H1 (cell line): ENCODE measurements at regions not wholly inside any gene's neighbourhood (a gene's known extent, or its start where the extent isn't known, plus 50 kb on each side); places are given as distances from the start of the nearest gene placed in this dataset.

Source experiments
- CTCF ChIA-PET: fragments of 300-600 bp; sonication (Branson Sonifier 250); formaldehyde crosslinking; loops from one replicate; lab custom pipeline; 2021; ENCODE audit not compliant: partially characterized antibody; lab: Charles Lee
- POLR2A ChIA-PET: fragments of 300-600 bp; sonication (Branson Sonifier 250); formaldehyde crosslinking; loops from one replicate; lab custom pipeline; 2021; ENCODE audit warnings: inconsistent platforms; ENCODE audit not compliant: partially characterized antibody; lab: Charles Lee
- DNase-seq, 2 experiments: peaks; one replicate each; pipeline versions ENCODE4 v3.0.0 to v3.0.0-alpha.2; 2010 to 2022; ENCODE audit warnings: low spot score in 2 of 2, low read depth in 1 of 2, mixed read lengths in 1 of 2
- FAIRE-seq: peaks from 2 replicates; lab custom pipeline; 2011; peaks lifted over from hg19 to GRCh38; lab: Jason Lieb, UNC
- H2AFZ ChIP-seq: 2 replicates; pipeline ENCODE4 v1.8.1; 2012; ENCODE audit warnings: low read length, inconsistent platforms
- H2AK5ac ChIP-seq: 2 replicates; pipeline ENCODE4 v1.6.1; 2013; ENCODE audit warnings: low read depth, low read length
- H2BK120ac ChIP-seq: replicated peaks from 2 replicates; pipeline ENCODE3; 2013; ENCODE audit warnings: low read depth, low read length, inconsistent platforms
- H2BK12ac ChIP-seq: 2 replicates; pipeline ENCODE4 v1.6.1; 2013; ENCODE audit warnings: low read depth, low read length
- H2BK15ac ChIP-seq: 2 replicates; pipeline ENCODE4 v1.6.1; 2013; ENCODE audit warnings: low read length
- H2BK20ac ChIP-seq: 2 replicates; pipeline ENCODE4 v1.6.1; 2013; ENCODE audit warnings: low read length
- H2BK5ac ChIP-seq: 2 replicates; pipeline ENCODE4 v1.6.1; 2013; ENCODE audit warnings: low read depth, low read length
- H3K14ac ChIP-seq: 2 replicates; pipeline ENCODE4 v1.6.1; 2013; ENCODE audit warnings: inconsistent platforms; ENCODE audit not compliant: insufficient read length
- H3K18ac ChIP-seq: 2 replicates; pipeline ENCODE4 v1.6.1; 2013; ENCODE audit warnings: low read length; ENCODE audit errors: extremely low read depth
- H3K23ac ChIP-seq: 2 replicates; pipeline ENCODE4 v1.6.1; 2013; ENCODE audit warnings: inconsistent platforms; ENCODE audit not compliant: insufficient read length
- H3K23me2 ChIP-seq: 2 replicates; pipeline ENCODE4 v1.6.1; 2013; ENCODE audit warnings: low read depth, low read length
- H3K27ac ChIP-seq: 2 replicates; pipeline ENCODE4 v1.6.1; 2011; ENCODE audit warnings: low read depth, low read length, inconsistent platforms
- H3K27me3 ChIP-seq, 4 experiments: replicated peaks in 1 of 4; 1 replicate in 1 of 4; 2 replicates in 3 of 4; pipeline versions ENCODE4 v1.6.1 to v1.8.1; 2011 to 2013; ENCODE audit warnings: low read length in 3 of 4, mild to moderate bottlenecking in 3 of 4, inconsistent platforms in 2 of 4, mixed read lengths in 2 of 4, moderate library complexity in 1 of 4; ENCODE audit not compliant: control insufficient read depth in 3 of 4, insufficient read depth in 3 of 4; ENCODE audit errors: extremely low read depth in 1 of 4
- H3K36me3 ChIP-seq, 4 experiments: 2 replicates each; pipeline versions ENCODE4 v1.6.1 to v1.8.1; 2011 to 2013; ENCODE audit warnings: mild to moderate bottlenecking in 4 of 4, low read length in 3 of 4, moderate library complexity in 2 of 4, control low read depth in 1 of 4, inconsistent platforms in 1 of 4; ENCODE audit not compliant: insufficient read depth in 4 of 4, control insufficient read depth in 2 of 4
- H3K4ac ChIP-seq: replicated peaks from 2 replicates; pipeline ENCODE3; 2013; ENCODE audit warnings: low read length, low read depth, mixed read lengths, inconsistent platforms; ENCODE audit not compliant: insufficient read length
- H3K4me1 ChIP-seq, 4 experiments: replicated peaks in 1 of 4; 1 replicate in 1 of 4; 2 replicates in 3 of 4; pipeline versions ENCODE4 v1.6.1 to v1.8.1; 2011 to 2013; ENCODE audit warnings: low read length in 3 of 4, inconsistent platforms in 2 of 4, mixed read lengths in 1 of 4; ENCODE audit not compliant: insufficient read depth in 4 of 4, control insufficient read depth in 3 of 4
- H3K4me2 ChIP-seq, 2 experiments: 2 replicates each; pipeline versions ENCODE4 v1.6.1 to v1.8.1; 2011 to 2013; ENCODE audit warnings: low read depth in 2 of 2, low read length in 2 of 2, control low read depth in 1 of 2, inconsistent platforms in 1 of 2, mild to moderate bottlenecking in 1 of 2; ENCODE audit not compliant: insufficient read depth in 1 of 2
- H3K4me3 ChIP-seq, 4 experiments: fragments of 200-600, 300-600 bp in 1 of 4; sonication (generic), shearing (Covaris generic), sonication (Bioruptor Twin) in 1 of 4; 2 replicates each; pipeline versions ENCODE4 v1.5.1 to v1.8.1; 2011 to 2016; ENCODE audit warnings: low read length in 4 of 4, low read depth in 3 of 4, control low read depth in 2 of 4, inconsistent platforms in 2 of 4, mild to moderate bottlenecking in 2 of 4, mixed read lengths in 1 of 4, moderate library complexity in 1 of 4; ENCODE audit not compliant: insufficient read depth in 2 of 4; ENCODE audit errors: extremely low read depth in 1 of 4
- H3K56ac ChIP-seq: replicated peaks from 2 replicates; pipeline ENCODE3; 2013; ENCODE audit warnings: low read depth, mild to moderate bottlenecking, mixed read lengths, low read length, inconsistent platforms; ENCODE audit not compliant: insufficient read length
- H3K79me1 ChIP-seq: 2 replicates; pipeline ENCODE4 v1.6.1; 2013; ENCODE audit warnings: low read depth, low read length, control low read depth
- H3K79me2 ChIP-seq, 2 experiments: 2 replicates each; pipeline versions ENCODE4 v1.6.1 to v1.8.1; 2012 to 2013; ENCODE audit warnings: low read length in 2 of 2, mild to moderate bottlenecking in 2 of 2, inconsistent platforms in 1 of 2; ENCODE audit not compliant: insufficient read depth in 2 of 2, control insufficient read depth in 1 of 2
- H3K9ac ChIP-seq, 4 experiments: replicated peaks in 1 of 4; 1 replicate in 1 of 4; 2 replicates in 3 of 4; pipeline versions ENCODE4 v1.6.1 to v1.8.1; 2011 to 2013; ENCODE audit warnings: low read depth in 3 of 4, low read length in 3 of 4, control low read depth in 2 of 4, mild to moderate bottlenecking in 2 of 4, moderate library complexity in 2 of 4, inconsistent platforms in 1 of 4; ENCODE audit errors: extremely low read depth in 1 of 4
- H3K9me3 ChIP-seq, 2 experiments: 2 replicates each; pipeline versions ENCODE4 v1.6.1 to v1.8.1; 2012 to 2013; ENCODE audit warnings: mild to moderate bottlenecking in 2 of 2, moderate library complexity in 2 of 2, control low read depth in 1 of 2, inconsistent platforms in 1 of 2, low read depth in 1 of 2, low read length in 1 of 2, mixed read lengths in 1 of 2; ENCODE audit not compliant: insufficient read depth in 2 of 2
- H4K20me1 ChIP-seq, 2 experiments: replicated peaks in 1 of 2; 2 replicates each; pipeline versions ENCODE3 to v1.8.1; 2011 to 2013; ENCODE audit warnings: inconsistent platforms in 2 of 2, low read length in 2 of 2, mild to moderate bottlenecking in 1 of 2; ENCODE audit not compliant: insufficient read depth in 2 of 2, control insufficient read depth in 1 of 2
- H4K5ac ChIP-seq: 2 replicates; pipeline ENCODE4 v1.6.1; 2013; ENCODE audit warnings: low read length, low read depth, mixed read lengths, inconsistent platforms; ENCODE audit not compliant: insufficient read length
- H4K8ac ChIP-seq: 2 replicates; pipeline ENCODE4 v1.8.0; 2013; ENCODE audit warnings: mild to moderate bottlenecking, moderate library complexity, low read length, inconsistent platforms; ENCODE audit not compliant: insufficient read depth; ENCODE audit errors: extremely low read depth
- H4K91ac ChIP-seq: replicated peaks from 2 replicates; pipeline ENCODE3; 2013; ENCODE audit warnings: low read length, mixed read lengths, inconsistent platforms; ENCODE audit not compliant: insufficient read length
- CHD1 ChIP-seq: IDR thresholded peaks from 2 replicates; pipeline ENCODE4 v1.6.1; 2012; ENCODE audit warnings: low read depth, low read length, improper control_type of control experiment
- RNF2 ChIP-seq: fragments of 200-900, 300-1000 bp; sonication (generic); IDR thresholded peaks from 2 replicates; pipeline ENCODE4 v1.7.1; 2016; ENCODE audit warnings: borderline replicate concordance, low read depth, mild to moderate bottlenecking, antibody characterized with exemption, low read length; ENCODE audit not compliant: poor library complexity, severe bottlenecking; ENCODE audit errors: missing control alignments
- SIX5 ChIP-seq: IDR thresholded peaks from 2 replicates; pipeline ENCODE4 v1.6.1; 2011; ENCODE audit warnings: mild to moderate bottlenecking, low read depth, low read length
- WGBS, 2 experiments: shearing (Covaris generic) in 1 of 2; methylation state at CpG; one replicate each; pipeline versions ENCODE4 v1.1.6 to v1.1.7; 2013 to 2015; ENCODE audit warnings: low lambda C conversion rate in 2 of 2, mixed read lengths in 2 of 2, inconsistent platforms in 1 of 2, low coverage in 1 of 2, missing lambda C conversion rate in 1 of 2; ENCODE audit not compliant: insufficient replicate concordance in 2 of 2, insufficient coverage in 1 of 2, insufficient read length in 1 of 2; ENCODE audit errors: extremely low coverage in 1 of 2, missing lambda C conversion rate in 1 of 2; 5-methylcytosine and 5-hydroxymethylcytosine counted together

DNA sequence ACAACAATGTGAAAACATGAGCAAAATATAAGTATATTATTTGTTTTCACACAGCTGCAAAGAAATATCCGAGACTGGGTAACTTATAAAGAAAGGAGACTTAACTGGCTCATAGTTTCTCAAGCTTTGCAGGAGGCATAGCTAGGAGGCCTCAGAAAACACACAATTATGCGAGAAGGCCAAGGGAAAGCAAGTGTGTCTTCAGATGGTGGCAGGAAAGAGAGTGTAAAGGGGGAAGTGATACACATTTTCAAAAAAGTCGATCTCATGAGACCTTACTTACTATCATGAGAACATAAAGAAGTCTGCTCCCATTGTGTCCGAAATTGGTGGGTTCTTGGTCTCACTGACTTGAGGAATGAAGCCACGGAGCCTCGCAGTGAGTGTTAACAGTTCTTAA, 208.9 kb upstream of the RBMY1B start:
- Histone ChIP-seq H2BK120ac (no peak overlapping the region), H3K4me3 (no peak overlapping the region), H3K79me1 (no peaks in the 10 kb centered on the region), H4K91ac (no peak overlapping the region), H3K4ac (no peak overlapping the region), H2BK5ac (no peak overlapping the region), H3K27ac (no peak overlapping the region), H3K18ac (no peak overlapping the region), H3K9ac (no peak overlapping the region), H4K20me1 (no peaks in the 10 kb centered on the region), H2BK15ac (no peak overlapping the region), H3K9me3 (peaks cover 0 to 43% of the 10 kb centered on the region in 2 experiments; a peak in 2 of 4 replicates), H2BK12ac (no peak overlapping the region), H3K36me3 (no peaks in the 10 kb centered on the region; a peak in 1 of 8 replicates), H2AK5ac (no peak overlapping the region), H3K79me2 (no peaks in the 10 kb centered on the region), H3K4me1 (no peaks in the 10 kb centered on the region), H3K4me2 (no peak overlapping the region), H3K27me3 (no peaks in the 10 kb centered on the region), H4K8ac (no peak overlapping the region), H4K5ac (no peak overlapping the region), H3K14ac (no peak overlapping the region), H2AFZ (no peak overlapping the region), H3K23me2 (no peaks in the 10 kb centered on the region), H3K56ac (no peak overlapping the region), H3K23ac (no peak overlapping the region), H2BK20ac (no peak overlapping the region)
- FAIRE-seq (no peak), DNase-seq (no peak)
- TF ChIP-seq SIX5 (no peak), CHD1 (no peak), RNF2 (no peak)
- WGBS, 2 experiments = 83% methylated on average over 5 of the region's 6 CpGs; no CpG with 5 or more reads in 1 of the 2 experiments
- ChIA-PET CTCF (no interaction called here), POLR2A (no interaction called here)
